MCF 10A (cell line): ENCODE measurements at regions not wholly inside any gene's neighbourhood (a gene's known extent, or its start where the extent isn't known, plus 50 kb on each side); places are given as distances from the start of the nearest gene placed in this dataset.
"Not testable (repeated sequence)": the region's sequence is repeated elsewhere in the genome, so short reads cannot be mapped to it uniquely, and the experiment has no call there.

ENCODE experiments used
- BruUV-seq: library from RNA; stranded (reverse); fragments of 400-500 nt; replicated peaks from 2 replicates; lab custom pipeline; 2021; lab: Mats Ljungman, UMichigan
- CTCF ChIA-PET: fragments of 300-600 bp; sonication (Branson Sonifier 250); formaldehyde crosslinking; extraction: SDS; loops from one replicate; lab custom pipeline; 2021; ENCODE audit warnings: antibody characterized with exemption, inconsistent platforms; lab: Yijun Ruan, JAX
- POLR2A ChIA-PET: fragments of 300-600, 350-650 bp; sonication (Branson Sonifier 250); formaldehyde crosslinking; extraction: SDS; loops from one replicate; lab custom pipeline; 2020; ENCODE audit warnings: antibody characterized with exemption, inconsistent platforms; lab: Yijun Ruan, JAX
- DNase-seq: peaks from one replicate; pipeline ENCODE4 v3.0.0-alpha.2; 2018; ENCODE audit not compliant: unreplicated experiment
- H3K27ac Mint-ChIP-seq: one replicate; pipeline ENCODE4 v1.8.0; 2022; ENCODE audit warnings: mild to moderate bottlenecking, low read depth, mixed read lengths; ENCODE audit not compliant: unreplicated experiment
- H3K27me3 Mint-ChIP-seq: one replicate; pipeline ENCODE4 v1.8.0; 2022; ENCODE audit warnings: mixed read lengths; ENCODE audit not compliant: insufficient read depth, unreplicated experiment
- H3K36me3 Mint-ChIP-seq: one replicate; pipeline ENCODE4 v1.8.0; 2022; ENCODE audit warnings: mild to moderate bottlenecking, moderate library complexity, mixed read lengths; ENCODE audit not compliant: insufficient read depth, unreplicated experiment
- H3K4me1 Mint-ChIP-seq: one replicate; pipeline ENCODE4 v1.8.0; 2022; ENCODE audit warnings: mixed read lengths; ENCODE audit not compliant: insufficient read depth, unreplicated experiment
- H3K4me3 Mint-ChIP-seq: one replicate; pipeline ENCODE4 v1.8.0; 2022; ENCODE audit warnings: mild to moderate bottlenecking, moderate library complexity, mixed read lengths; ENCODE audit not compliant: unreplicated experiment
- H3K9me3 Mint-ChIP-seq: one replicate; pipeline ENCODE4 v1.8.0; 2022; ENCODE audit warnings: mixed read lengths; ENCODE audit not compliant: unreplicated experiment
- CTCF ChIP-seq: fragments of 200-600 bp; IDR thresholded peaks from one replicate; pipeline ENCODE4 v1.8.0; 2022; ENCODE audit warnings: antibody characterized with exemption, mild to moderate bottlenecking; ENCODE audit not compliant: unreplicated experiment
- intact Hi-C: fragments of 100-400 bp; cut with micrococcal nuclease; formaldehyde crosslinking; loops from 2 replicates; pipeline ENCODE4 v1.14.1; 2022

- no peak overlapping the region for H3K4me3 Mint-ChIP-seq
- CTCF ChIA-PET, result interaction anchor here (0.7 kb wide), 1 partner anchor 21 kb away, joined by 3 read pairs; no protein-coding TSS in a partner anchor
These were observed 105.8 kb downstream of the SOX1 start for GRCh38 chr13:112172641-112173251.

GRCh38 chr13:112174476-112175110, 107.6 kb downstream of the SOX1 start:
- Mint-ChIP-seq H3K27me3 (no peaks in the 10 kb centered on the region), H3K4me3 (no peak overlapping the region), H3K36me3 (no peaks in the 10 kb centered on the region), H3K27ac (no peak overlapping the region), H3K4me1 (no peaks in the 10 kb centered on the region), H3K9me3 (peaks cover 15% of the 10 kb centered on the region)
- CTCF ChIA-PET, result interaction anchor here (1.0 kb wide), 1 partner anchor 268 kb away, joined by 3 read pairs; no protein-coding TSS in a partner anchor
- intact Hi-C loops, result no loop called here
- no TSS peak for BruUV-seq
- no peak for DNase-seq
- no peak for TF ChIP-seq CTCF
- POLR2A ChIA-PET, result no interaction called here

More at GRCh38 chr13:112172641-112173251, 105.8 kb downstream of the SOX1 start:
- H3K4me1 Mint-ChIP-seq, result no peaks in the 10 kb centered on the region
- no peak for DNase-seq
- POLR2A ChIA-PET, result interaction anchor here (0.7 kb wide), 1 partner anchor 415 kb away, joined by 4 read pairs; the partner anchor contains the start of gene TUBGCP3
- no peak overlapping the region for H3K27ac Mint-ChIP-seq
- intact Hi-C loops, result no loop called here
- H3K9me3 Mint-ChIP-seq, result peaks cover 12% of the 10 kb centered on the region
- H3K27me3 Mint-ChIP-seq, result no peaks in the 10 kb centered on the region
- BruUV-seq, result no TSS peak
- TF ChIP-seq CTCF, result no peak
- no peaks in the 10 kb centered on the region for H3K36me3 Mint-ChIP-seq

DNA sequence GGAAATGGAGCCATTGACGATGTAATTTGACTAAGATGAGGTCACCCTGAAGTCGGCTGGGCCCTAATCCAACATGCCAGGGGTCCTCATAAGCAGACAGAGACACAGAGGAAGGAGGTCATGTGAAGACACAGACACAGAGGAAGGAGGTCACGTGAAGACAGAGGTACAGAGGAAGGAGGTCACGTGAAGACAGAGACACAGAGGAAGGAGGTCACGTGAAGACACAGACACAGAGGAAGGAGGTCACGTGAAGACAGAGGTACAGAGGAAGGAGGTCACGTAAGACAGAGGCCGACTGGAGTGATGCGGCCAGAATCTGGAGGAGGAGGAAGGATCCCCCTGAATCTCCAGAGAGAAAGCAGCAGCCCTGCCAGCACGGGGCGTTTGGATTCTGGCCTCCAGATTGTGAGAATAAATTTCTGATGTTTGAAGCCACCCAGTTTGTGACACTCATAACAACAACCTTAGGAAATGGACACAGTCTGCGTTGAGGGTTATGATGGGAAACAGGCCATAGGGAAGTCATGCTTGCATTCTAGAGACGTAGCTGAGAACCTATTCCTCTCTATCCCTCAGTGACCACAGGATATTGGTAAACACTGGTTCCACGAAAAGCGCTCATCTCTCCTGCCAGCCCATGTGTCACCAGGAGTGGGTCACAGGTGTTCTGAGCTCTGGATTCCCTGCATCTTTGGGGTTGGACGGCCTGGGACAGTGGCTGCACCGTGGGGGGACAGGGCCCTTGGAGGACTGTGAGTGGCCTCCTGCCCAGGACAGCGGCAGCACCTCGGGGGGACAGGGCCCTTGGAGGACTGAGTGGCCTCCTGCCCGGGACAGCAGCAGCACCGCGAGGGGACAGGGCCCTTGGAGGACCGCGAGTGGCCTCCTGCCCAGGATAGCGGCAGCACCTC, 108.5 kb downstream of the SOX1 start:
- no TSS peak for BruUV-seq
- intact Hi-C loops, result no loop called here
- H3K27me3 Mint-ChIP-seq, result no peaks in the 10 kb centered on the region

GRCh38 chr13:112176141-112177119, 109.5 kb downstream of the SOX1 start:
- POLR2A ChIA-PET, BruUV-seq, H3K4me3 Mint-ChIP-seq, H3K36me3 Mint-ChIP-seq, H3K27me3 Mint-ChIP-seq, intact Hi-C loops, H3K27ac Mint-ChIP-seq, H3K4me1 Mint-ChIP-seq, DNase-seq: not testable (repeated sequence)
- peaks cover 21% of the 10 kb centered on the region for H3K9me3 Mint-ChIP-seq
- CTCF ChIA-PET, result interaction anchor here (0.7 kb wide), 1 partner anchor 189 kb away, joined by 3 read pairs; no protein-coding TSS in a partner anchor

More for the DNA sequence above, 108.5 kb downstream of the SOX1 start:
- Mint-ChIP-seq H3K9me3 (peaks cover 21% of the 10 kb centered on the region), H3K27ac (no peak overlapping the region), H3K4me3 (no peak overlapping the region), H3K36me3 (no peaks in the 10 kb centered on the region), H3K4me1 (no peaks in the 10 kb centered on the region)
- POLR2A ChIA-PET, result no interaction called here
- CTCF ChIA-PET, result interaction anchor here (0.7 kb wide), 1 partner anchor 190 kb away, joined by 3 read pairs; no protein-coding TSS in a partner anchor
- TF ChIP-seq CTCF, result no peak
- no peak for DNase-seq
